ENCODE measurements at regions not wholly inside any gene's neighbourhood (a gene's known extent, or its start where the extent isn't known, plus 50 kb on each side); places are given as distances from the start of the nearest gene placed in this dataset.
"Not testable (repeated sequence)": the region's sequence is repeated elsewhere in the genome, so short reads cannot be mapped to it uniquely, and the experiment has no call there.

DNA sequence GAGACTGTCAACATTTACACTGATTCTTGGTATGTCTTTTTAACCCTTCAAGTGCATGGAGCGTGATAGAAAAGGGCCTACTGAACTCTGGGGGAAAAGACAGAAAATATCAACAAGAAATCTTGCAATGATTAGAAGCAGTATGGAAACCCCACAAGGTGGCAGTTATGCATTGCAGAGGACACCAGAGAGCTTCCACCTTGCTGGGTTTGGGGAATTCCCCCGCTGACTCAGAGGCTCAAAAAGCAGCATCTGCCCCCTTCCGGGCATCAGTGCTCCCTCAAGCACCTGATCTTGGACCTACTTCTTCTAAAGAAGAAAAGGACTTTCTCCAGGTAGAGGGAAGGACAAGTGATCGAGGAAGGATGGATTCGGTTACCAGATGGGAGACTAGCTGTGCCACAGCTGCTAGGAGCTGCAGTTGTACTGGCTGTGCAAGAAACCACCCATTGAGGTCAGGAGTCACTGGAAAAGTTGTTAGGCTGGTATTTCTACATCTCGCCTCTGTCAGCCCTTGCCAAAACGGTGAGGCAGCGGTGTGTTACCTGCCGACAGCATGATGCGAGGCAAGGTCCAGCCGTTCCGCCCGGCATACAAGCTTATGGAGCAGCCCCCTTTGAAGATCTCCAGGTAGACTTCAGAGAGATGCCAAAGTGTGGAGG, 102.8 kb upstream of the OSBPL11 start:
- DNase-seq, result not testable (repeated sequence)

GRCh38 chr3:125715651-125716050, 120.4 kb upstream of the OSBPL11 start:
- no peak for DNase-seq

DNA sequence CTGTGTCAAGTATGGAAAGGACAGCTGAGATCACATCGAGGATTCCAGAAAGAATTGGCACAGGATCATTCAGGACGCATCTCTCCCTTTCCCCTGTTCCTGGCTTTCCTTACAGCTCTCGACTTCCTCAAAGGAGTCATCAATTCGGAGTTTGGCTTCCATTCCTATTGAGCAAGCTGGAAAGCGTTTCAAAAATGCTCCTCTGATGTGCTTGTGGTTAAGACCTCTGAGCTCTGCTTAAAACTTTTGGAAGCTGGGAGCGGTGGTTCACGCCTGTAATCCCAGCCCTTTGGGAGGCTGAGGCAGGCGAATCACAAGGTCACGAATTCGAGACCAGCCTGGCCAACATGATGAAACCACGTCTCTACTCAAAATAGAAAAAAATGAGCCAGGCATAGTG, 136.9 kb upstream of the OSBPL11 start:
- DNase-seq, result not testable (repeated sequence)

DNA sequence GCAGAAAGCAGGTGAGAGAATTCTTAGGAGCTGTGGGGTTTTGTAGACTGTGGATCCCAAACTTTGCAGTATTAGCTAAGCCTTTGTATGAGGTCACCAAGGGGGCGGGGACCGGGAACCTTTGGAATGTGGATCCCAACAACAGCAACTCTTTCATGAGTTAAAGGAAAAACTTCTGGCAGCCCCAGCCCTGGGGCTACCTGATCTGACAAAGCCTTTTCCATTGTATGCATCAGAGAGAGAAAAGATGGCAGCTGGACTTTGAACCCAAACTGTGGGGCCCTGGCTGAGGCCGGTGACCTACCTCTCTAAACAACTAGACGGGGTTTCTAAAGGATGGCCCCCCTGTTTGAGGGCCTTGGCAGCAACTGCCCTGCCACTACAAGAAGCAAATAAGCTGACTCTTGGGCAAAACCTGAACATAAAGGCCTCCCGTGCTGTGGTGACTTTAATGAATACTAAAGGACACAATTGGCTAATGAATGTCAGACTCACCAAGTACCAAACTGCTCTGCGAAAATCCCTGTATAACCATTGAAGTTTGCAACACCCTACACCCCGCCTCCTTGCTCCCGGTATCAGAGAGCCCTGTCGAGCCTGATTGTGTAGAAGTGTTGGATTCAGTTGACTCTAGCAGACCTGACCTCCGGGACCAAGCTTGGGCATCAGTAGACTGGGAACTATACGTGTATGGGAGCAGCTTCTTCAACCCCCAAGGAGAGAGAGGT, 146.9 kb upstream of the OSBPL11 start:
- DNase-seq, result not testable (repeated sequence)

- DNase-seq, result not testable (repeated sequence)
These were observed 147.5 kb upstream of the OSBPL11 start for GRCh38 chr3:125742845-125743244.

GRCh38 chr3:125757050-125757449, 161.8 kb upstream of the OSBPL11 start:
- not testable (repeated sequence) for DNase-seq

DNA sequence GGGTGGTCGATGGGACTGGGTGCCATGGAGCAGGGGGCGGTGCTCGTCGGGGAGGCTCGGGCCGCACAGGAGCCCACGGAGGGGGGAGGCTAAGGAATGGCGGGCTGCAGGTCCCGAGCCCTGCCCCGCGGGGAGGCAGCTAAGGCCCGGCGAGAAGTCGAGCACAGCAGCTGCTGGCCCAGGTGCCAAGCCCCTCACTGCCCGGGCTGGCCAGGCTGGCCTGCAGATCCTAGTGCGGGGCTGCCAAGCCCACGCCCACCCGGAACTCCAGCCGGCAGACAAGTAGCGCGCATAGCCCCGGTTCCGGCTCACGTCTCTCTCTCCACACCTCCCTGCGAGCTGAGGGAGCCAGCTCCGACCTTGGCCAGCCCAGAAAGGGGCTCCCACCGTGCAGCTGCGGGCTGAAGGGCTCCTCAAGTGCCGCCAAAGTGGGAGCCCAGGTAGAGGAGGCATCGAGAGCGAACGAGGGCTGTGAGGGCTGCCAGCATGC, 163.4 kb upstream of the OSBPL11 start:
- not testable (repeated sequence) for DNase-seq

GRCh38 chr3:125762601-125763000, 167.3 kb upstream of the OSBPL11 start:
- not testable (repeated sequence) for DNase-seq

DNA sequence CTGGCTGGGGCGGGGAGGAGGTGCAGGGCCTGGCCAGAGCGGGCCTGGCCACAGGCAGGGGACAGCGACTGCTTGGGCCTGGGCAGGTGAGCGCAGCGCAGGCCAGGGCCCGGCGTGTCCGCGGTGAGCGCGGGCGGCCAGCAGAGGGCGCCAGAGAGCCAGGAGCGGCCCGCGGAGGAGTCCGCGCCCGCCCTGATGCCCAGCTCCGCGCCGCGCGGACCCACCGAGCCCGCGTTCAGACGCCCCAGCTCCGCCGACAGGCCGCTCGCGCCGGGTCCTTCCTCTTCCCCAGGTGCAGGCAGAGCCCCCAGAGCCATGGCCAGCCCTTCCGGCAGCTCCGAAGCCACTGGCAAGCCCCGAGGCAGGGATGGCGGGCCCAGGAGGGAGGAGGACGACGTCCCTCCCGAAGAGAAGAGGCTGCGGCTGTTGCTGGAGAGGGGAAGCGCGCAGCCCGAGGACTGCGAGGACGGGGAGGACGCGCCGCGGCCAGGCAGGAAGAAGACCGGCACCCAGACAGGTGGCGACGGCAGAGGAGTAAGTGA, 171.1 kb upstream of the OSBPL11 start:
- DNase-seq, result peak; percentile 22

- DNase-seq, result not testable (repeated sequence)
These were observed 171.6 kb upstream of the OSBPL11 start for GRCh38 chr3:125766931-125767330.

DNA sequence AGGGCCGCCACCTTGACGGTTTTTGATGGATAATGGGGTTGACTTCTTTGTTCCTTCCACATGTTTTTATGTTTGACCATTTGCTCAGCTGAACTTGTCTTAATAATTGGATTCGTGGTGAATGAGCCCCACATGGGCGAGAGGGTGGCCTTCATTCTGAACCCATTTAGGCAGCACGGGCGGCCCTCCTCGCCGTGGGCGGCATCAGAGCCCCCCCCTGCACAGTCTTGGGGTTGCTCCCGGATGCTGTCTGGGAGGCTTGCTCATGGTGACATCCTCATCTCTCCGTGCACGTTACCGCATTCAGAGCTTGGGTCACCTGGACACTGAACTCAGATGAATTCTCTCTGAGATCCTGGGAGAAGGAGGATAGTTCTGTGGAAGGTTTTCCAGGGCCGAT, 172.3 kb upstream of the OSBPL11 start:
- DNase-seq, result no peak

DNA sequence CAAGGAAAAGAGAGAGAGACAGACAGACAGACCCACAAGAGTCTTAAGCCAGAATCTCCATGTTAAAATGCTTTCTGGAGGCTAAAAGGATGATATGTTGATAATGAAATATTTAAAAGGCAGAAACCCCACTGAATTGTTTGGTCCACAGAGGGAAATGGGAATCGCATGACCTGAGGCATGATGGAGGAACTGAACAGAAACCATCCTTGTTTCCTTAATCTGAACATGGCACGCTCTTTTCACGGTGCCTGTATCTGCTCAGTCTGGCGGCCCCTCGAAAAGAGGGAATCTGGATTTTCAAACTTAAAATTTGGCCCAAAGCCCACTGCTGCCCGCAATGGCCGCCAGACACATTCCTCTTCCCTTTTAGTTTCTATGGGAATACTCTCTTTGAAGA, 173.5 kb upstream of the OSBPL11 start:
- not testable (repeated sequence) for DNase-seq

GRCh38 chr3:125771506-125771905, 176.2 kb upstream of the OSBPL11 start:
- DNase-seq, result not testable (repeated sequence)

DNA sequence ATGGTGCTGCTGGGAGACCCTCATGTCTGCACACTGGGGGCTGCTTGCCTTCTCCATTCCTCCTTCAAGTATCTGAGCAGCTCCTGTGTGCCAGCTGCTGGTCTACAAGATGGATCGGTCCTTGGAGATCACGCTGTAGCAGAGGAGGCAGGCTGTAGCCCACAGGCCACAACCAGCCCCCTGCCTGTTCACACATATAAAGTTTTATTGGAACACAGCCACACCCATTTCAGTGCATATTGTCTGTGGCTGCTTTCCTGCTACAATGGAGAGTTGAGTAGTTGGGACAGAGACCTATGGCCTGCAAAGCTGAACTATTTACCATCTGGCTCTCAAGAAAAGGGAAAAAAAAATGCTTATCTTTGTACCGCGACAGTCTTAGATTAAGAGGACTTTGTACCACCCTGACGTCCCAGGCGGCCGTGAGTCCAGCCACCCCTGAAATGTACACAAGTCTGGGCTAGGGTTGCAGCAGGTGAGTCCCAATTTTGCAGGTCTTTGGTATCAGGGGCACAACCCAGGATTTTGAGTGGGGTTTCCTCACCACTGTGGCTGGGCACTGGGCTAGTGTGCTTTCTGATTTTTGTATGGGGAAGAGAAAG, 179.2 kb upstream of the OSBPL11 start:
- not testable (repeated sequence) for DNase-seq

GRCh38 chr3:125775106-125775505, 179.8 kb upstream of the OSBPL11 start:
- DNase-seq, result not testable (repeated sequence)

GRCh38 chr3:125775606-125776294, 180.5 kb upstream of the OSBPL11 start:
- not testable (repeated sequence) for DNase-seq

DNA sequence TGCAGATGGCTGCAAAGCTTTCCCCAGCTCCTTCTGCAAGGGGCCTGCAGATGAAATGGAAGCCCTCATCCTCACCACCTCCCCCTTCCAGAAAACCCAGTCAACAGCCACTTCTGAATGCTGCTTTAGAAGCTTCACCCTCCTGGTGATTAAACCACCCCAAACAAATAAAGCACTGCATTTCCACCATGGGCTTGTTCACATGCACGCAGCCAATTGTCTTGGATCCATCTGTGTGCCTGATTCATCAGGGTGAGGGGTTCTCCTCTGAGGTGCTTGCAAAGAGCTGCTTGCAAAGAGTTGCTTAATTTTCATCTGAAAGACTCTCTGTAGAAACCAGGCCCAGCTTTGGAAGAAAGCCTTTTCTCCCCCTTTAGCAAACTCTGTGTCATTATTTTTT, 184.0 kb upstream of the OSBPL11 start:
- DNase-seq, result not testable (repeated sequence)

DNA sequence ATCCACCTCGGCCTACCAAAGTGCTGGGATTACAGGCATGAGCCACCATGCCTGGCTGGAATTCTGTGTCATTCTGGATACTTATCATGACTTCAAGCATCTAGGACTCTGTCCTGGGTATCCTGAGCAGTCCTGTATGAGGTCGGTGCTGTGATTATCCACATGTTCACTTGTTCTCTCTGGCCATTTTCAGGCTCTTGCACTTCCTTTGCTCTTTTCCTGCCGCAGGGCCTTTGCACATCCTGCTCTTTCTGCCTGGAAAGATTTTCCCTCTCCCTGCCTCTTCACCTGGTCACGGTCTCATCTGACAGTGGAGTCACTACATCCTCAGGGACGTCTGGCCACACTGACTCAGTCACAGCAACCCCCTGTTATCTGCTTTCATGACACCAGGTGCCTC, 184.6 kb upstream of the OSBPL11 start:
- not testable (repeated sequence) for DNase-seq

GRCh38 chr3:125781678-125782077, 186.4 kb upstream of the OSBPL11 start:
- not testable (repeated sequence) for DNase-seq

GRCh38 chr3:125790312-125790711, 178.7 kb upstream of the ROPN1B start:
- DNase-seq, result not testable (repeated sequence)

- DNase-seq, result not testable (repeated sequence)
These were observed 178.0 kb upstream of the ROPN1B start for GRCh38 chr3:125791021-125791420.

- DNase-seq, result not testable (repeated sequence)
These were observed 159.0 kb upstream of the ROPN1B start for GRCh38 chr3:125810010-125810409.

DNA sequence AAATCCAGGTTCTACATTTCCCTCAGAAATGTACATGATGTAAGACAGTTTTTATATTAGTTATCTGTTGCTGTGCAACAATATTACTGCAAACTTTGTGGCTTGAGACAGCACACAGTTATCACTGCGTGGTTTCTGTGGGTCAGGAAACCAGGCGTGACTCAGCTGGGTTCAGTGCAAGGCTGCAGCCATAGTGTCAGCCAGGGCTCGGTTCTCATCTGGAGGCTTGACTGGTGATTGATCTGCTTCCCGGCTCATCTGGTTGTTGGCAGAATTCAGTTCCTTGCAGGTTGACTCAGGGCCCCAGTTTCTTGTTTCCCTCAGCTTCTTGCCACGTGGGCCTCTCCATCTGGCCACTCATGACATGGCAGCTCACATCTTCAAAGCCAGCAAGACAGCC, 146.8 kb upstream of the ROPN1B start:
- DNase-seq, result not testable (repeated sequence)
